ENCODE measurements at regions not wholly inside any gene's neighbourhood (a gene's known extent, or its start where the extent isn't known, plus 50 kb on each side); places are given as distances from the start of the nearest gene placed in this dataset.

- BruUV-seq (replicated peaks) = no TSS peak
- no peaks in the 10 kb centered on the region for H4K20me1 ChIP-seq (ENCODE audit: insufficient read depth, low read length)
- H2BK5ac ChIP-seq (ENCODE audit: low read depth, low read length, poor library complexity, severe bottlenecking) = no peak overlapping the region
- H3K9me3 ChIP-seq (ENCODE audit: control insufficient read depth, insufficient read depth, low read length) = peaks cover 2% of the 10 kb centered on the region; the same call in 1 of the 2 replicates
- H3K18ac ChIP-seq (ENCODE audit: low read depth, low read length) = no peak overlapping the region
- H4K5ac ChIP-seq (ENCODE audit: low read depth, low read length) = no peak overlapping the region
- H2BK120ac ChIP-seq (ENCODE audit: low read depth, low read length) = no peak overlapping the region
- H3K4me1 ChIP-seq (ENCODE audit: control insufficient read depth, insufficient read depth, low read length) = no peaks in the 10 kb centered on the region
- no peak overlapping the region for H4K91ac ChIP-seq (ENCODE audit: insufficient read depth, low read depth, low read length)
- ChIA-PET POLR2A (ENCODE audit: unreplicated experiment) (no interaction called here), CTCF (no interaction called here)
- no peak overlapping the region for H2AK9ac ChIP-seq (replicated peaks; ENCODE audit: low read depth, low read length, poor library complexity)
- H3K9me1 ChIP-seq (ENCODE audit: insufficient read depth, low read length) = no peaks in the 10 kb centered on the region
- H3K14ac ChIP-seq (replicated peaks; ENCODE audit: low read depth, low read length) = no peak overlapping the region
- no peaks in the 10 kb centered on the region for H3K27me3 ChIP-seq (ENCODE audit: control insufficient read depth, insufficient read depth, low read length)
- no peaks in the 10 kb centered on the region for H3K36me3 ChIP-seq (ENCODE audit: control insufficient read depth, insufficient read depth, low read length)
- DNase-seq = no peak
- dilution Hi-C loops (cut with HindIII; ENCODE audit: low sequenced_read_pairs, unreplicated experiment) = no loop called here
- H3K4me2 ChIP-seq (ENCODE audit: low read depth, low read length) = no peak overlapping the region
- no peak overlapping the region for H2AK5ac ChIP-seq (ENCODE audit: low read depth, low read length)
- H2BK15ac ChIP-seq (ENCODE audit: low read depth, low read length) = no peak overlapping the region
- H3K27ac ChIP-seq (ENCODE audit: insufficient read depth, low read length) = no peak overlapping the region
- H4K8ac ChIP-seq (ENCODE audit: low read depth in 2 of 2, low read length in 2 of 2) = no peak overlapping the region
- no peak for TF ChIP-seq MXI1 (IDR thresholded peaks at IDR 0.05; ENCODE audit: borderline replicate concordance, low read depth, low read length)
- no peak for TF ChIP-seq SMC3 (IDR thresholded peaks at IDR 0.05; ENCODE audit: low read depth, low read length)
- no peak for TF ChIP-seq ELK1 (IDR thresholded peaks at IDR 0.05; ENCODE audit: borderline replicate concordance, low read depth, low read length)
- TF ChIP-seq BHLHE40 (IDR thresholded peaks at IDR 0.05; ENCODE audit: low read depth, low read length) = no peak
- no peak for TF ChIP-seq RAD21 (IDR thresholded peaks at IDR 0.05; ENCODE audit: low read length)
- no peak for TF ChIP-seq FOS (IDR thresholded peaks at IDR 0.05; ENCODE audit: low read depth, low read length)
- no peak for TF ChIP-seq CEBPB (IDR thresholded peaks at IDR 0.05; ENCODE audit: low read depth, low read length)
- no peak for TF ChIP-seq CTCF (conservative IDR thresholded peaks at IDR 0.05; ENCODE audit: low read depth, low read length)
- no peak for TF ChIP-seq RCOR1 (IDR thresholded peaks at IDR 0.05; ENCODE audit: insufficient replicate concordance, low read length)
- no peaks in the 10 kb centered on the region for H3K79me1 ChIP-seq (ENCODE audit: low read depth in 1 of 2, low read length in 2 of 2)
- in situ Hi-C loops (cut with MboI; ENCODE audit: low sequenced_read_pairs) = no loop called here
- H2BK20ac ChIP-seq (ENCODE audit: low read depth, low read length) = no peak overlapping the region
- H3K23ac ChIP-seq (ENCODE audit: low read depth, low read length) = no peak overlapping the region
- no peak overlapping the region for H3K56ac ChIP-seq (ENCODE audit: extremely low read depth, insufficient read depth, low read length)
- intact Hi-C loops (cut with micrococcal nuclease) = no loop called here
- no peak overlapping the region for H2AFZ ChIP-seq (replicated peaks; ENCODE audit: low read length, poor library complexity)
- no peak overlapping the region for H3K4me3 ChIP-seq (ENCODE audit: insufficient read depth, low read depth, low read length)
- ATAC-seq (ENCODE audit: low read depth) = no peak
- no peak overlapping the region for H3K9ac ChIP-seq (ENCODE audit: low read depth, low read length)
- no peak overlapping the region for H3K4ac ChIP-seq (ENCODE audit: low read depth, low read length)
- WGBS, 2 experiments (ENCODE audit: extremely low coverage in 2 of 2, insufficient read length in 1 of 2) = no CpG with 5 or more reads among the region's 2 CpGs
These were observed 226.1 kb upstream of the FAT3 start for GRCh38 chr11:91998481-91998880.

Measured in IMR-90 (cell line).